HEK293 (cell line): ENCODE measurements at regions not wholly inside any gene's neighbourhood (a gene's known extent, or its start where the extent isn't known, plus 50 kb on each side); places are given as distances from the start of the nearest gene placed in this dataset.

Experiments
- FEZF1 ChIP-seq: fragments of 450-650 bp; formaldehyde crosslinking; IDR thresholded peaks from 2 replicates; pipeline ENCODE4 v1.5.1; 2016; ENCODE audit warnings: missing biosample characterization, missing genetic modification characterization
- GLI2 ChIP-seq: fragments of 450-650 bp; formaldehyde crosslinking; IDR thresholded peaks from 2 replicates; pipeline ENCODE4; 2017; ENCODE audit warnings: missing biosample characterization, missing genetic modification characterization, low read depth, borderline replicate concordance
- GLIS2 ChIP-seq: fragments of 450-650 bp; formaldehyde crosslinking; IDR thresholded peaks from 2 replicates; pipeline ENCODE4 v1.5.1; 2016; ENCODE audit warnings: missing biosample characterization, missing genetic modification characterization
- KLF7 ChIP-seq: fragments of 450-650 bp; formaldehyde crosslinking; IDR thresholded peaks from 2 replicates; pipeline ENCODE4 v1.5.1; 2016; ENCODE audit warnings: missing biosample characterization, missing genetic modification characterization, borderline replicate concordance
- KLF9 ChIP-seq: fragments of 450-650 bp; formaldehyde crosslinking; IDR thresholded peaks from 2 replicates; pipeline ENCODE4 v1.5.1; 2016; ENCODE audit warnings: missing biosample characterization, missing genetic modification characterization, low read depth
- MEIS1 ChIP-seq: sonication (generic); formaldehyde crosslinking; IDR thresholded peaks from 2 replicates; pipeline ENCODE4 v1.8.1; 2022; ENCODE audit warnings: missing genetic modification reagents, mild to moderate bottlenecking, borderline replicate concordance
- SP2 ChIP-seq: fragments of 450-650 bp; formaldehyde crosslinking; IDR thresholded peaks from 2 replicates; pipeline ENCODE4 v1.5.1; 2016; ENCODE audit warnings: missing biosample characterization, missing genetic modification characterization
- ZBTB1 ChIP-seq: fragments of 450-650 bp; formaldehyde crosslinking; IDR thresholded peaks from 2 replicates; pipeline ENCODE4 v1.5.1; 2016; ENCODE audit warnings: missing biosample characterization, missing genetic modification characterization
- ZBTB21 ChIP-seq: fragments of 450-650 bp; formaldehyde crosslinking; IDR thresholded peaks from 2 replicates; pipeline ENCODE4 v1.5.1; 2017; ENCODE audit warnings: missing biosample characterization, missing genetic modification characterization
- ZBTB44 ChIP-seq: fragments of 450-650 bp; IDR thresholded peaks from 2 replicates; pipeline ENCODE4 v1.5.1; 2018; ENCODE audit warnings: missing biosample characterization, mild to moderate bottlenecking, missing genetic modification characterization
- ZEB2 ChIP-seq: fragments of 450-650 bp; formaldehyde crosslinking; IDR thresholded peaks from 2 replicates; pipeline ENCODE4 v1.5.1; 2016; ENCODE audit warnings: missing biosample characterization, missing genetic modification characterization
- ZFP37 ChIP-seq: fragments of 450-650 bp; formaldehyde crosslinking; IDR thresholded peaks from 2 replicates; pipeline ENCODE4 v1.5.1; 2016; ENCODE audit warnings: missing biosample characterization, missing genetic modification characterization
- ZNF121 ChIP-seq: fragments of 450-650 bp; formaldehyde crosslinking; IDR thresholded peaks from 2 replicates; pipeline ENCODE4 v1.5.1; 2016; ENCODE audit warnings: missing biosample characterization, missing genetic modification characterization
- ZNF157 ChIP-seq: fragments of 450-650 bp; formaldehyde crosslinking; IDR thresholded peaks from 2 replicates; pipeline ENCODE4 v1.5.1; 2016; ENCODE audit warnings: missing biosample characterization, missing genetic modification characterization
- ZNF221 ChIP-seq: fragments of 450-650 bp; formaldehyde crosslinking; IDR thresholded peaks from 2 replicates; pipeline ENCODE4 v1.5.1; 2017; ENCODE audit warnings: missing biosample characterization, missing genetic modification characterization, borderline replicate concordance
- ZNF223 ChIP-seq: fragments of 450-650 bp; formaldehyde crosslinking; IDR thresholded peaks from 2 replicates; pipeline ENCODE4 v1.5.1; 2016; ENCODE audit warnings: missing biosample characterization, missing genetic modification characterization
- ZNF280C ChIP-seq: fragments of 450-650 bp; formaldehyde crosslinking; IDR thresholded peaks from 2 replicates; pipeline ENCODE4 v1.5.1; 2016; ENCODE audit warnings: missing biosample characterization, missing genetic modification characterization
- ZNF280D ChIP-seq: fragments of 450-650 bp; formaldehyde crosslinking; IDR thresholded peaks from 2 replicates; pipeline ENCODE4 v1.5.1; 2016; ENCODE audit warnings: missing biosample characterization, missing genetic modification characterization
- ZNF362 ChIP-seq: fragments of 450-650 bp; formaldehyde crosslinking; IDR thresholded peaks from 2 replicates; pipeline ENCODE4 v1.5.1; 2016; ENCODE audit warnings: missing biosample characterization, missing genetic modification characterization
- ZNF394 ChIP-seq: fragments of 450-650 bp; formaldehyde crosslinking; IDR thresholded peaks from 2 replicates; pipeline ENCODE4 v1.5.1; 2016; ENCODE audit warnings: missing biosample characterization, missing genetic modification characterization, mild to moderate bottlenecking, moderate library complexity, borderline replicate concordance
- ZNF398 ChIP-seq: fragments of 450-650 bp; formaldehyde crosslinking; IDR thresholded peaks from 2 replicates; pipeline ENCODE4 v1.5.1; 2017; ENCODE audit warnings: missing biosample characterization, missing genetic modification characterization
- ZNF423 ChIP-seq: fragments of 450-650 bp; formaldehyde crosslinking; IDR thresholded peaks from 2 replicates; pipeline ENCODE4 v1.5.1; 2016; ENCODE audit warnings: missing biosample characterization, missing genetic modification characterization
- ZNF596 ChIP-seq: fragments of 450-650 bp; IDR thresholded peaks from 2 replicates; pipeline ENCODE4 v1.5.0; 2018; ENCODE audit warnings: missing biosample characterization, mild to moderate bottlenecking, missing genetic modification characterization, moderate library complexity
- ZNF707 ChIP-seq: fragments of 450-650 bp; formaldehyde crosslinking; IDR thresholded peaks from 2 replicates; pipeline ENCODE4 v1.5.1; 2016; ENCODE audit warnings: missing biosample characterization, missing genetic modification characterization
- ZNF837 ChIP-seq: fragments of 450-650 bp; formaldehyde crosslinking; IDR thresholded peaks from 2 replicates; pipeline ENCODE4 v1.5.1; 2016; ENCODE audit warnings: missing biosample characterization, missing genetic modification characterization
- TF ChIP-seq, protein P1 (sequence below): fragments of 450-650 bp; formaldehyde crosslinking; IDR thresholded peaks from 2 replicates; pipeline ENCODE4; 2016; ENCODE audit warnings: missing biosample characterization, missing genetic modification characterization
- TF ChIP-seq, protein P2 (sequence below): fragments of 450-650 bp; formaldehyde crosslinking; IDR thresholded peaks from 2 replicates; pipeline ENCODE4 v1.5.1; 2017; ENCODE audit warnings: missing biosample characterization, missing genetic modification characterization

GRCh38 chr11:15650105-15650938 is 535.6 kb downstream of the INSC start (continued):
- TF ChIP-seq ZBTB44 (tag by site-specific recombination) (no peak), GLIS2 (tag by site-specific recombination) (peak; percentile 89), ZNF423 (tag by site-specific recombination) (peak; percentile 37; the same call in 1 of the 2 replicates), ZNF223 (no peak), ZBTB21 (tag by site-specific recombination) (no peak), SP2 (no peak; the same call in 1 of the 2 replicates), ZBTB1 (no peak), GLI2 (no peak), KLF9 (peak; percentile 67), ZFP37 (no peak), ZNF394 (tag by site-specific recombination) (peak; percentile 48; the same call in 1 of the 2 replicates), ZNF362 (tag by site-specific recombination) (peak; percentile 70; the same call in 1 of the 2 replicates), ZNF157 (tag by site-specific recombination) (no peak), ZNF280D (no peak), ZNF707 (no peak), FEZF1 (tag by site-specific recombination) (no peak; the same call in 1 of the 2 replicates), ZNF837 (tag by site-specific recombination) (no peak), ZEB2 (tag by site-specific recombination) (peak; percentile 79), ZNF398 (tag by site-specific recombination) (no peak), ZNF596 (tag by site-specific recombination) (no peak), MEIS1 (CRISPR knock-in tag) (no peak), KLF7 (peak; percentile 63; the same call in 1 of the 2 replicates), ZNF121 (no peak), ZNF280C (tag by site-specific recombination) (no peak), ZNF221 (no peak)
- TF ChIP-seq, protein P1, sequence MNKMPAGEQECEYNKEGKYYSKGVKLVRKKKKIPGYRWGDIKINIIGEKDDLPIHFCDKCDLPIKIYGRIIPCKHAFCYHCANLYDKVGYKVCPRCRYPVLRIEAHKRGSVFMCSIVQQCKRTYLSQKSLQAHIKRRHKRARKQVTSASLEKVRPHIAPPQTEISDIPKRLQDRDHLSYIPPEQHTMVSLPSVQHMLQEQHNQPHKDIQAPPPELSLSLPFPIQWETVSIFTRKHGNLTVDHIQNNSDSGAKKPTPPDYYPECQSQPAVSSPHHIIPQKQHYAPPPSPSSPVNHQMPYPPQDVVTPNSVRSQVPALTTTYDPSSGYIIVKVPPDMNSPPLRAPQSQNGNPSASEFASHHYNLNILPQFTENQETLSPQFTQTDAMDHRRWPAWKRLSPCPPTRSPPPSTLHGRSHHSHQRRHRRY = no peak
- TF ChIP-seq, protein P2, sequence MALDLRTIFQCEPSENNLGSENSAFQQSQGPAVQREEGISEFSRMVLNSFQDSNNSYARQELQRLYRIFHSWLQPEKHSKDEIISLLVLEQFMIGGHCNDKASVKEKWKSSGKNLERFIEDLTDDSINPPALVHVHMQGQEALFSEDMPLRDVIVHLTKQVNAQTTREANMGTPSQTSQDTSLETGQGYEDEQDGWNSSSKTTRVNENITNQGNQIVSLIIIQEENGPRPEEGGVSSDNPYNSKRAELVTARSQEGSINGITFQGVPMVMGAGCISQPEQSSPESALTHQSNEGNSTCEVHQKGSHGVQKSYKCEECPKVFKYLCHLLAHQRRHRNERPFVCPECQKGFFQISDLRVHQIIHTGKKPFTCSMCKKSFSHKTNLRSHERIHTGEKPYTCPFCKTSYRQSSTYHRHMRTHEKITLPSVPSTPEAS (tag by site-specific recombination) = no peak
